Neuronal stem cell (in vitro differentiated cells): ENCODE measurements at regions not wholly inside any gene's neighbourhood (a gene's known extent, or its start where the extent isn't known, plus 50 kb on each side); places are given as distances from the start of the nearest gene placed in this dataset.
A peak's percentile ranks its signal among the peaks of the same experiment; 100 is the strongest.

Experiments
- DNase-seq: peaks from one replicate; pipeline ENCODE4 v3.0.0-alpha.2; 2013; ENCODE audit warnings: low spot score
- H2AFZ ChIP-seq: one replicate; pipeline ENCODE4 v1.6.1; 2013; ENCODE audit warnings: mild to moderate bottlenecking, low read length, inconsistent platforms
- H2AK5ac ChIP-seq: 2 replicates; pipeline ENCODE4 v1.6.1; 2013; ENCODE audit warnings: low read depth, mild to moderate bottlenecking, inconsistent platforms, low read length, moderate library complexity, mixed read lengths
- H2BK120ac ChIP-seq: 2 replicates; pipeline ENCODE4 v1.6.1; 2013; ENCODE audit warnings: low read depth, mild to moderate bottlenecking, inconsistent platforms, low read length, moderate library complexity, mixed read lengths
- H2BK12ac ChIP-seq: one replicate; pipeline ENCODE4 v1.6.1; 2013; ENCODE audit warnings: low read length, inconsistent platforms
- H2BK15ac ChIP-seq: 2 replicates; pipeline ENCODE4 v1.6.1; 2013; ENCODE audit warnings: mild to moderate bottlenecking, low read length, inconsistent platforms, mixed read lengths
- H2BK5ac ChIP-seq: one replicate; pipeline ENCODE4 v1.6.1; 2013; ENCODE audit warnings: inconsistent platforms, mild to moderate bottlenecking, low read length, moderate library complexity
- H3K14ac ChIP-seq: one replicate; pipeline ENCODE4 v1.6.1; 2013; ENCODE audit warnings: low read length, inconsistent platforms
- H3K18ac ChIP-seq: 2 replicates; pipeline ENCODE4 v1.6.1; 2013; ENCODE audit warnings: low read length, inconsistent platforms
- H3K23ac ChIP-seq: 2 replicates; pipeline ENCODE4 v1.6.1; 2013; ENCODE audit warnings: low read depth, mild to moderate bottlenecking, mixed read lengths, low read length, inconsistent platforms; ENCODE audit not compliant: poor library complexity
- H3K27ac ChIP-seq: replicated peaks from 3 replicates; pipeline ENCODE4 v1.5.1; 2013; ENCODE audit warnings: low read length, inconsistent platforms
- H3K27me3 ChIP-seq, 3 experiments: 2 replicates each; pipeline ENCODE4 v1.6.1; 2013; ENCODE audit warnings: low read length in 3 of 3, mild to moderate bottlenecking in 2 of 3, inconsistent platforms in 1 of 3, low read depth in 1 of 3, mixed read lengths in 1 of 3, moderate library complexity in 1 of 3; ENCODE audit not compliant: control insufficient read depth in 3 of 3, insufficient read depth in 3 of 3
- H3K36me3 ChIP-seq, 2 donors: replicated peaks in 1 of 2; 2 replicates each; pipeline ENCODE4 v1.6.1; 2013; ENCODE audit warnings: low read length in 2 of 2; ENCODE audit not compliant: control insufficient read depth in 2 of 2, insufficient read depth in 2 of 2
- H3K4ac ChIP-seq: 2 replicates; pipeline ENCODE4 v1.6.1; 2013; ENCODE audit warnings: inconsistent platforms, mild to moderate bottlenecking, low read length, moderate library complexity
- H3K4me1 ChIP-seq, 2 donors: 1 replicate in 1 of 2; 2 replicates in 1 of 2; pipeline ENCODE4 v1.6.1; 2013; ENCODE audit warnings: low read length in 2 of 2, low read depth in 1 of 2; ENCODE audit not compliant: control insufficient read depth in 2 of 2, insufficient read depth in 1 of 2
- H3K4me2 ChIP-seq: one replicate; pipeline ENCODE4 v1.6.1; 2013; ENCODE audit warnings: mild to moderate bottlenecking, low read length, inconsistent platforms; ENCODE audit not compliant: insufficient read depth, poor library complexity, severe bottlenecking
- H3K4me3 ChIP-seq, 2 donors: 2 replicates each; pipeline ENCODE4 v1.5.1; 2013; ENCODE audit warnings: low read length in 2 of 2, mild to moderate bottlenecking in 2 of 2, inconsistent platforms in 1 of 2, moderate library complexity in 1 of 2
- H3K79me1 ChIP-seq: one replicate; pipeline ENCODE4 v1.6.1; 2013; ENCODE audit warnings: low read depth, mild to moderate bottlenecking, inconsistent platforms, low read length, moderate library complexity
- H3K9ac ChIP-seq: one replicate; pipeline ENCODE4 v1.6.1; 2013; ENCODE audit warnings: mild to moderate bottlenecking, low read depth, low read length, inconsistent platforms; ENCODE audit not compliant: poor library complexity
- H3K9me3 ChIP-seq, 2 donors: replicated peaks in 1 of 2; 2 replicates each; pipeline versions ENCODE3 to v1.6.1; 2013; ENCODE audit warnings: low read length in 2 of 2, mild to moderate bottlenecking in 2 of 2, inconsistent platforms in 1 of 2, low read depth in 1 of 2, mixed read lengths in 1 of 2, moderate library complexity in 1 of 2; ENCODE audit not compliant: control insufficient read depth in 2 of 2, insufficient read depth in 1 of 2
- H4K8ac ChIP-seq: one replicate; pipeline ENCODE4 v1.6.1; 2013; ENCODE audit warnings: low read depth, mild to moderate bottlenecking, inconsistent platforms, low read length, moderate library complexity
- H4K91ac ChIP-seq: one replicate; pipeline ENCODE4 v1.6.1; 2013; ENCODE audit warnings: low read length, low read depth, mild to moderate bottlenecking, inconsistent platforms; ENCODE audit not compliant: poor library complexity
- WGBS, 2 donors: extraction: QIAGEN DNeasy Blood & Tissue Kit; methylation state at CpG; one replicate each; pipeline ENCODE4 v1.1.7; 2013; ENCODE audit warnings: missing lambda C conversion rate in 2 of 2, mixed read lengths in 1 of 2; ENCODE audit not compliant: insufficient read length in 2 of 2, insufficient replicate concordance in 1 of 2; ENCODE audit errors: extremely low coverage in 2 of 2; 5-methylcytosine and 5-hydroxymethylcytosine counted together

GRCh38 chr12:93025145-93026103 is 96.3 kb upstream of the EEA1 start:
- WGBS, 2 donors: no CpG with 5 or more reads among the region's 6 CpGs
- H3K18ac ChIP-seq: no peak overlapping the region
- no peaks in the 10 kb centered on the region for H3K27me3 ChIP-seq
- no peak overlapping the region for H3K23ac ChIP-seq
- no peak overlapping the region for H3K9ac ChIP-seq
- no peak overlapping the region for H4K8ac ChIP-seq
- H2BK5ac ChIP-seq: no peak overlapping the region
- no peak overlapping the region for H3K14ac ChIP-seq
- no peak overlapping the region for H2AK5ac ChIP-seq
- H4K91ac ChIP-seq: no peak overlapping the region
- H3K4me2 ChIP-seq: no peak overlapping the region
- no peak for DNase-seq
- H2BK120ac ChIP-seq: no peak overlapping the region
- H3K36me3 ChIP-seq: no peaks in the 10 kb centered on the region
- no peak overlapping the region for H3K27ac ChIP-seq
- peaks cover 0 to 2% of the 10 kb centered on the region in 2 donors for H3K4me1 ChIP-seq
- no peak overlapping the region for H2BK12ac ChIP-seq
- H2AFZ ChIP-seq: no peak overlapping the region
- no peaks in the 10 kb centered on the region for H3K9me3 ChIP-seq
- no peak overlapping the region for H2BK15ac ChIP-seq
- no peaks in the 10 kb centered on the region for H3K79me1 ChIP-seq
- H3K4ac ChIP-seq: no peak overlapping the region
- no peak overlapping the region for H3K4me3 ChIP-seq

GRCh38 chr12:93027041-93027440 is 97.9 kb upstream of the EEA1 start:
- no peak for DNase-seq
- Histone ChIP-seq H3K9me3 (no peaks in the 10 kb centered on the region), H3K18ac (no peak overlapping the region), H2BK15ac (no peak overlapping the region), H2BK5ac (no peak overlapping the region), H3K4ac (no peak overlapping the region), H2BK120ac (no peak overlapping the region), H3K9ac (no peak overlapping the region), H3K14ac (no peak overlapping the region), H3K27me3 (no peaks in the 10 kb centered on the region), H3K27ac (no peak overlapping the region), H3K4me2 (no peak overlapping the region), H2AK5ac (no peak overlapping the region), H2BK12ac (no peak overlapping the region), H3K4me3 (no peak overlapping the region), H3K23ac (no peak overlapping the region), H3K36me3 (no peaks in the 10 kb centered on the region), H3K4me1 (no peaks in the 10 kb centered on the region), H2AFZ (no peak overlapping the region), H3K79me1 (no peaks in the 10 kb centered on the region), H4K91ac (no peak overlapping the region), H4K8ac (no peak overlapping the region)
- no CpG with 5 or more reads among the region's 2 CpGs for WGBS, 2 donors

- Histone ChIP-seq H2BK5ac (no peak overlapping the region), H3K4me3 (no peak overlapping the region), H3K4ac (no peak overlapping the region), H2BK15ac (no peak overlapping the region), H3K4me2 (no peak overlapping the region), H2AFZ (no peak overlapping the region), H3K79me1 (no peaks in the 10 kb centered on the region), H3K4me1 (no peaks in the 10 kb centered on the region), H3K9me3 (no peaks in the 10 kb centered on the region), H2BK120ac (no peak overlapping the region), H4K8ac (no peak overlapping the region), H2BK12ac (no peak overlapping the region), H4K91ac (no peak overlapping the region), H3K9ac (no peak overlapping the region), H3K27me3 (no peaks in the 10 kb centered on the region), H3K36me3 (no peaks in the 10 kb centered on the region), H3K14ac (no peak overlapping the region), H3K23ac (peak overlapping the region; percentile 10), H2AK5ac (no peak overlapping the region), H3K27ac (no peak overlapping the region), H3K18ac (no peak overlapping the region)
- WGBS, 2 donors: no CpG with 5 or more reads among the region's 4 CpGs
- DNase-seq: no peak
Observed at GRCh38 chr12:93029091-93029490, 100.0 kb upstream of the EEA1 start.

GRCh38 chr12:93031028-93031427 is 101.9 kb upstream of the EEA1 start:
- Histone ChIP-seq H2BK120ac (no peak overlapping the region), H3K27me3 (no peaks in the 10 kb centered on the region), H4K91ac (no peak overlapping the region), H4K8ac (no peak overlapping the region), H2AFZ (no peak overlapping the region), H2BK12ac (no peak overlapping the region), H3K4ac (no peak overlapping the region), H3K79me1 (no peaks in the 10 kb centered on the region), H3K36me3 (no peaks in the 10 kb centered on the region), H3K4me1 (peaks cover 0 to 2% of the 10 kb centered on the region in 2 donors), H3K18ac (no peak overlapping the region), H3K4me3 (no peak overlapping the region), H2BK5ac (no peak overlapping the region), H3K14ac (no peak overlapping the region), H3K4me2 (no peak overlapping the region), H2BK15ac (no peak overlapping the region), H3K9ac (no peak overlapping the region), H3K27ac (no peak overlapping the region), H3K23ac (no peak overlapping the region), H3K9me3 (no peaks in the 10 kb centered on the region), H2AK5ac (no peak overlapping the region)
- no peak for DNase-seq
- WGBS, 2 donors: no CpG with 5 or more reads among the region's 2 CpGs
